ENCODE measurements at regions not wholly inside any gene's neighbourhood (a gene's known extent, or its start where the extent isn't known, plus 50 kb on each side); places are given as distances from the start of the nearest gene placed in this dataset.

DNA sequence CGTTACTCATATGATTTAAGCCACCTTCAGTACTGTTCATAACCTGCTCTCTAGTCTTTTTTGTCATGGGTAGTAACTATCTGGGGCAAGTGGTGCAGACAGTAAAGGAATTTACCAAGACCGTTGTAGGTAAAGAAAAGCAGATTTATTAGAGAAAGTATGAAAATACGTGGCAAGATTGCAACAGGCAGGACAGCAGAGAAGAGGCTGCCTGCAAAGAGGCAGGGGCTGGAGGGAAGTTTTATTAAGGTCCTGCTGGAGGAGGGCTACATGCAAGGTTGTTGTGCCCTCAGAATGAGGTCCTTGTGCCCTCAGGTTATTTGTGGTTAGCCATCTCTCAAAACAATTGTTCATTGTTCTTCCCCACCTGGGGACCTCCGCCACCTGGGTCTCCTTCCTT is 444.3 kb downstream of the BCKDHB start (continued):
- TF ChIP-seq, protein P1, sequence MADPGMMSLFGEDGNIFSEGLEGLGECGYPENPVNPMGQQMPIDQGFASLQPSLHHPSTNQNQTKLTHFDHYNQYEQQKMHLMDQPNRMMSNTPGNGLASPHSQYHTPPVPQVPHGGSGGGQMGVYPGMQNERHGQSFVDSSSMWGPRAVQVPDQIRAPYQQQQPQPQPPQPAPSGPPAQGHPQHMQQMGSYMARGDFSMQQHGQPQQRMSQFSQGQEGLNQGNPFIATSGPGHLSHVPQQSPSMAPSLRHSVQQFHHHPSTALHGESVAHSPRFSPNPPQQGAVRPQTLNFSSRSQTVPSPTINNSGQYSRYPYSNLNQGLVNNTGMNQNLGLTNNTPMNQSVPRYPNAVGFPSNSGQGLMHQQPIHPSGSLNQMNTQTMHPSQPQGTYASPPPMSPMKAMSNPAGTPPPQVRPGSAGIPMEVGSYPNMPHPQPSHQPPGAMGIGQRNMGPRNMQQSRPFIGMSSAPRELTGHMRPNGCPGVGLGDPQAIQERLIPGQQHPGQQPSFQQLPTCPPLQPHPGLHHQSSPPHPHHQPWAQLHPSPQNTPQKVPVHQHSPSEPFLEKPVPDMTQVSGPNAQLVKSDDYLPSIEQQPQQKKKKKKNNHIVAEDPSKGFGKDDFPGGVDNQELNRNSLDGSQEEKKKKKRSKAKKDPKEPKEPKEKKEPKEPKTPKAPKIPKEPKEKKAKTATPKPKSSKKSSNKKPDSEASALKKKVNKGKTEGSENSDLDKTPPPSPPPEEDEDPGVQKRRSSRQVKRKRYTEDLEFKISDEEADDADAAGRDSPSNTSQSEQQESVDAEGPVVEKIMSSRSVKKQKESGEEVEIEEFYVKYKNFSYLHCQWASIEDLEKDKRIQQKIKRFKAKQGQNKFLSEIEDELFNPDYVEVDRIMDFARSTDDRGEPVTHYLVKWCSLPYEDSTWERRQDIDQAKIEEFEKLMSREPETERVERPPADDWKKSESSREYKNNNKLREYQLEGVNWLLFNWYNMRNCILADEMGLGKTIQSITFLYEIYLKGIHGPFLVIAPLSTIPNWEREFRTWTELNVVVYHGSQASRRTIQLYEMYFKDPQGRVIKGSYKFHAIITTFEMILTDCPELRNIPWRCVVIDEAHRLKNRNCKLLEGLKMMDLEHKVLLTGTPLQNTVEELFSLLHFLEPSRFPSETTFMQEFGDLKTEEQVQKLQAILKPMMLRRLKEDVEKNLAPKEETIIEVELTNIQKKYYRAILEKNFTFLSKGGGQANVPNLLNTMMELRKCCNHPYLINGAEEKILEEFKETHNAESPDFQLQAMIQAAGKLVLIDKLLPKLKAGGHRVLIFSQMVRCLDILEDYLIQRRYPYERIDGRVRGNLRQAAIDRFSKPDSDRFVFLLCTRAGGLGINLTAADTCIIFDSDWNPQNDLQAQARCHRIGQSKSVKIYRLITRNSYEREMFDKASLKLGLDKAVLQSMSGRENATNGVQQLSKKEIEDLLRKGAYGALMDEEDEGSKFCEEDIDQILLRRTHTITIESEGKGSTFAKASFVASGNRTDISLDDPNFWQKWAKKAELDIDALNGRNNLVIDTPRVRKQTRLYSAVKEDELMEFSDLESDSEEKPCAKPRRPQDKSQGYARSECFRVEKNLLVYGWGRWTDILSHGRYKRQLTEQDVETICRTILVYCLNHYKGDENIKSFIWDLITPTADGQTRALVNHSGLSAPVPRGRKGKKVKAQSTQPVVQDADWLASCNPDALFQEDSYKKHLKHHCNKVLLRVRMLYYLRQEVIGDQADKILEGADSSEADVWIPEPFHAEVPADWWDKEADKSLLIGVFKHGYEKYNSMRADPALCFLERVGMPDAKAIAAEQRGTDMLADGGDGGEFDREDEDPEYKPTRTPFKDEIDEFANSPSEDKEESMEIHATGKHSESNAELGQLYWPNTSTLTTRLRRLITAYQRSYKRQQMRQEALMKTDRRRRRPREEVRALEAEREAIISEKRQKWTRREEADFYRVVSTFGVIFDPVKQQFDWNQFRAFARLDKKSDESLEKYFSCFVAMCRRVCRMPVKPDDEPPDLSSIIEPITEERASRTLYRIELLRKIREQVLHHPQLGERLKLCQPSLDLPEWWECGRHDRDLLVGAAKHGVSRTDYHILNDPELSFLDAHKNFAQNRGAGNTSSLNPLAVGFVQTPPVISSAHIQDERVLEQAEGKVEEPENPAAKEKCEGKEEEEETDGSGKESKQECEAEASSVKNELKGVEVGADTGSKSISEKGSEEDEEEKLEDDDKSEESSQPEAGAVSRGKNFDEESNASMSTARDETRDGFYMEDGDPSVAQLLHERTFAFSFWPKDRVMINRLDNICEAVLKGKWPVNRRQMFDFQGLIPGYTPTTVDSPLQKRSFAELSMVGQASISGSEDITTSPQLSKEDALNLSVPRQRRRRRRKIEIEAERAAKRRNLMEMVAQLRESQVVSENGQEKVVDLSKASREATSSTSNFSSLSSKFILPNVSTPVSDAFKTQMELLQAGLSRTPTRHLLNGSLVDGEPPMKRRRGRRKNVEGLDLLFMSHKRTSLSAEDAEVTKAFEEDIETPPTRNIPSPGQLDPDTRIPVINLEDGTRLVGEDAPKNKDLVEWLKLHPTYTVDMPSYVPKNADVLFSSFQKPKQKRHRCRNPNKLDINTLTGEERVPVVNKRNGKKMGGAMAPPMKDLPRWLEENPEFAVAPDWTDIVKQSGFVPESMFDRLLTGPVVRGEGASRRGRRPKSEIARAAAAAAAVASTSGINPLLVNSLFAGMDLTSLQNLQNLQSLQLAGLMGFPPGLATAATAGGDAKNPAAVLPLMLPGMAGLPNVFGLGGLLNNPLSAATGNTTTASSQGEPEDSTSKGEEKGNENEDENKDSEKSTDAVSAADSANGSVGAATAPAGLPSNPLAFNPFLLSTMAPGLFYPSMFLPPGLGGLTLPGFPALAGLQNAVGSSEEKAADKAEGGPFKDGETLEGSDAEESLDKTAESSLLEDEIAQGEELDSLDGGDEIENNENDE (IDR thresholded peaks at IDR 0.05; ENCODE audit: insufficient replicate concordance, low read length) = no peak
- no peak for TF ChIP-seq NANOG (IDR thresholded peaks at IDR 0.05; ENCODE audit: insufficient read depth, low read depth, low read length, poor library complexity, severe bottlenecking)
- TF ChIP-seq TAF7 (optimal IDR thresholded peaks at IDR 0.05; ENCODE audit: borderline replicate concordance, low read depth, low read length) = no peak
- no peak for TF ChIP-seq KDM1A (IDR thresholded peaks at IDR 0.05; ENCODE audit: borderline replicate concordance, low read length)
- TF ChIP-seq SP2 (IDR thresholded peaks at IDR 0.05; ENCODE audit: low read length) = no peak

All from H1 (cell line).